ENCODE measurements at regions not wholly inside any gene's neighbourhood (a gene's known extent, or its start where the extent isn't known, plus 50 kb on each side); places are given as distances from the start of the nearest gene placed in this dataset.

- Histone ChIP-seq H3K36me3 (ENCODE audit: control insufficient read depth in 2 of 4, insufficient read depth in 4 of 4, low read length in 3 of 4) (no peaks in the 10 kb centered on the region), H3K23me2 (ENCODE audit: low read depth, low read length) (no peaks in the 10 kb centered on the region), H3K18ac (ENCODE audit: extremely low read depth, low read length) (no peak overlapping the region), H2AK5ac (ENCODE audit: low read depth, low read length) (no peak overlapping the region), H3K4ac (replicated peaks; ENCODE audit: insufficient read length, low read depth, low read length) (no peak overlapping the region), H4K20me1 (replicated peaks in 1 of 2; ENCODE audit: control insufficient read depth in 1 of 2, insufficient read depth in 2 of 2, low read length in 2 of 2) (no peaks in the 10 kb centered on the region), H3K14ac (ENCODE audit: insufficient read length) (no peak overlapping the region), H2BK15ac (ENCODE audit: low read length) (no peak overlapping the region), H3K27ac (ENCODE audit: low read depth, low read length) (no peak overlapping the region), H3K79me1 (ENCODE audit: low read depth, low read length) (no peaks in the 10 kb centered on the region), H2BK120ac (replicated peaks; ENCODE audit: low read depth, low read length) (no peak overlapping the region), H3K9ac (replicated peaks in 1 of 4; ENCODE audit: extremely low read depth in 1 of 4, low read depth in 3 of 4, low read length in 3 of 4) (no peak overlapping the region), H3K79me2 (ENCODE audit: control insufficient read depth in 1 of 2, insufficient read depth in 2 of 2, low read length in 2 of 2) (no peaks in the 10 kb centered on the region), H2BK20ac (ENCODE audit: low read length) (no peak overlapping the region), H3K4me3 (ENCODE audit: extremely low read depth in 1 of 4, insufficient read depth in 2 of 4, low read depth in 3 of 4, low read length in 4 of 4) (no peak overlapping the region), H3K56ac (replicated peaks; ENCODE audit: insufficient read length, low read depth, low read length) (no peak overlapping the region), H3K9me3 (ENCODE audit: insufficient read depth in 2 of 2, low read depth in 1 of 2, low read length in 1 of 2) (no peaks in the 10 kb centered on the region; a peak in 1 of 4 replicates), H3K4me1 (replicated peaks in 1 of 4; ENCODE audit: control insufficient read depth in 3 of 4, insufficient read depth in 4 of 4, low read length in 3 of 4) (no peaks in the 10 kb centered on the region), H4K5ac (ENCODE audit: insufficient read length, low read depth, low read length) (no peak overlapping the region), H2BK12ac (ENCODE audit: low read depth, low read length) (no peak overlapping the region), H3K4me2 (ENCODE audit: insufficient read depth in 1 of 2, low read depth in 2 of 2, low read length in 2 of 2) (no peak overlapping the region), H2AFZ (ENCODE audit: low read length) (no peak overlapping the region; the same call in 1 of the 2 replicates), H4K8ac (ENCODE audit: extremely low read depth, insufficient read depth, low read length) (no peak overlapping the region), H4K91ac (replicated peaks; ENCODE audit: insufficient read length, low read length) (no peak overlapping the region), H3K27me3 (replicated peaks in 1 of 4; ENCODE audit: control insufficient read depth in 3 of 4, extremely low read depth in 1 of 4, insufficient read depth in 3 of 4, low read length in 3 of 4) (no peaks in the 10 kb centered on the region), H3K23ac (ENCODE audit: insufficient read length) (no peak overlapping the region), H2BK5ac (ENCODE audit: low read depth, low read length) (no peak overlapping the region)
- FAIRE-seq (peak; percentile 63), DNase-seq (ENCODE audit: low read depth in 1 of 2, low spot score in 2 of 2) (no peak)
- 71% methylated on average over 3 of the region's 6 CpGs; no CpG with 5 or more reads in 1 of the 2 experiments for WGBS, 2 experiments (ENCODE audit: extremely low coverage in 1 of 2, insufficient coverage in 1 of 2, insufficient read length in 1 of 2, insufficient replicate concordance in 2 of 2, low coverage in 1 of 2, low lambda C conversion rate in 2 of 2, missing lambda C conversion rate in 1 of 2)
- CTCF ChIA-PET (ENCODE audit: partially characterized antibody) = interaction anchor here (0.6 to 1.9 kb wide), 9 partner anchors 11 to 1937 kb away, joined by 3 to 5 read pairs (median 3); no protein-coding TSS in a partner anchor
- POLR2A ChIA-PET (ENCODE audit: partially characterized antibody) = no interaction called here
- TF ChIP-seq MAX (IDR thresholded peaks at IDR 0.05) (peak; percentile 67), BCL11A (IDR thresholded peaks at IDR 0.05; ENCODE audit: low read depth in 2 of 2, low read length in 2 of 2) (no peak), BACH1 (IDR thresholded peaks at IDR 0.05; ENCODE audit: low read length) (no peak), RAD21 (IDR thresholded peaks at IDR 0.05 in 1 of 2, conservative IDR thresholded peaks at IDR 0.05 in 1 of 2; ENCODE audit: low read depth in 2 of 2, low read length in 2 of 2) (peak; percentile 43 to 54), KDM1A (IDR thresholded peaks at IDR 0.05; ENCODE audit: borderline replicate concordance, low read length) (no peak), EZH2 (IDR thresholded peaks at IDR 0.05; ENCODE audit: low read depth, low read length, severe bottlenecking) (no peak), CREB1 (IDR thresholded peaks at IDR 0.05) (no peak), TEAD4 (IDR thresholded peaks at IDR 0.05; ENCODE audit: low read depth, low read length) (no peak), CBX8 (IDR thresholded peaks at IDR 0.05; ENCODE audit: borderline replicate concordance, low read depth, low read length) (no peak), NANOG (IDR thresholded peaks at IDR 0.05; ENCODE audit: insufficient read depth, low read depth, low read length, poor library complexity, severe bottlenecking) (no peak), CEBPB (IDR thresholded peaks at IDR 0.05; ENCODE audit: low read depth, low read length) (no peak)
- TF ChIP-seq, protein P1, sequence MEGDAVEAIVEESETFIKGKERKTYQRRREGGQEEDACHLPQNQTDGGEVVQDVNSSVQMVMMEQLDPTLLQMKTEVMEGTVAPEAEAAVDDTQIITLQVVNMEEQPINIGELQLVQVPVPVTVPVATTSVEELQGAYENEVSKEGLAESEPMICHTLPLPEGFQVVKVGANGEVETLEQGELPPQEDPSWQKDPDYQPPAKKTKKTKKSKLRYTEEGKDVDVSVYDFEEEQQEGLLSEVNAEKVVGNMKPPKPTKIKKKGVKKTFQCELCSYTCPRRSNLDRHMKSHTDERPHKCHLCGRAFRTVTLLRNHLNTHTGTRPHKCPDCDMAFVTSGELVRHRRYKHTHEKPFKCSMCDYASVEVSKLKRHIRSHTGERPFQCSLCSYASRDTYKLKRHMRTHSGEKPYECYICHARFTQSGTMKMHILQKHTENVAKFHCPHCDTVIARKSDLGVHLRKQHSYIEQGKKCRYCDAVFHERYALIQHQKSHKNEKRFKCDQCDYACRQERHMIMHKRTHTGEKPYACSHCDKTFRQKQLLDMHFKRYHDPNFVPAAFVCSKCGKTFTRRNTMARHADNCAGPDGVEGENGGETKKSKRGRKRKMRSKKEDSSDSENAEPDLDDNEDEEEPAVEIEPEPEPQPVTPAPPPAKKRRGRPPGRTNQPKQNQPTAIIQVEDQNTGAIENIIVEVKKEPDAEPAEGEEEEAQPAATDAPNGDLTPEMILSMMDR (IDR thresholded peaks at IDR 0.05; ENCODE audit: control extremely low read depth in 1 of 3, insufficient read depth in 1 of 3, low read depth in 1 of 3, low read length in 3 of 3) = peak; percentile 35 to 60 (median 59); a peak in 3 of 4 replicates
Measured at GRCh38 chrX:144335402-144335801, 451.5 kb downstream of the UBE2NL start.

All from H1 (cell line).